ENCODE measurements at regions not wholly inside any gene's neighbourhood (a gene's known extent, or its start where the extent isn't known, plus 50 kb on each side); places are given as distances from the start of the nearest gene placed in this dataset.

- intact Hi-C loops (cut with DNase I; ENCODE audit: low total_unique reads): no loop called here
- 88 to 96% (median 90%) methylated on average over 6 of the region's 6 CpGs for WGBS, 5 donors
- DNase-seq: no peak
These were observed 111.4 kb upstream of the FKBP1C start for GRCh38 chr6:63099772-63100459.

GRCh38 chr6:63114610-63115211 is 96.6 kb upstream of the FKBP1C start:
- Histone ChIP-seq H3K9me3 (peaks cover 0 to 17% (median under 1%) of the 10 kb centered on the region in 8 donors), H3K4me1 (no peaks in the 10 kb centered on the region), H3K27ac (no peak overlapping the region), H3K4me3 (no peak overlapping the region), H3K36me3 (no peaks in the 10 kb centered on the region), H3K27me3 (replicated peaks in 1 of 7) (no peaks in the 10 kb centered on the region)
- DNase-seq: no peak
- TF ChIP-seq POLR2A (IDR thresholded peaks at IDR 0.05) (no peak), POLR2AphosphoS5 (IDR thresholded peaks at IDR 0.05) (no peak)
- 57 to 85% (median 80%) methylated on average over 2 of the region's 2 CpGs for WGBS, 5 donors
- intact Hi-C loops (cut with DNase I; ENCODE audit: low total_unique reads): no loop called here

More at GRCh38 chr6:63099772-63100459, 111.4 kb upstream of the FKBP1C start:
- no peak for TF ChIP-seq POLR2AphosphoS5 (IDR thresholded peaks at IDR 0.05)
- TF ChIP-seq POLR2A (IDR thresholded peaks at IDR 0.05): no peak
- TF ChIP-seq CTCF (IDR thresholded peaks at IDR 0.05 in 8 of 11, conservative IDR thresholded peaks at IDR 0.05 in 3 of 11): no peak
- H3K4me1 ChIP-seq: no peaks in the 10 kb centered on the region
- H3K9me3 ChIP-seq: peaks cover 0 to 8% (median 0%) of the 10 kb centered on the region in 8 donors
- H3K27me3 ChIP-seq (replicated peaks in 1 of 7): no peaks in the 10 kb centered on the region
- no peak overlapping the region for H3K4me3 ChIP-seq
- no peak overlapping the region for H3K27ac ChIP-seq
- no peaks in the 10 kb centered on the region for H3K36me3 ChIP-seq

GRCh38 chr6:63121166-63121565 is 90.1 kb upstream of the FKBP1C start:
- 32 to 42% (median 36%) methylated on average over 2 of the region's 2 CpGs for WGBS, 5 donors
- Histone ChIP-seq H3K4me1 (no peaks in the 10 kb centered on the region), H3K9me3 (no peaks in the 10 kb centered on the region), H3K4me3 (no peak overlapping the region), H3K27me3 (replicated peaks in 1 of 7) (no peaks in the 10 kb centered on the region), H3K27ac (no peak overlapping the region), H3K36me3 (no peaks in the 10 kb centered on the region)
- DNase-seq: no peak
- TF ChIP-seq POLR2AphosphoS5 (IDR thresholded peaks at IDR 0.05): no peak
- TF ChIP-seq CTCF (IDR thresholded peaks at IDR 0.05 in 8 of 11, conservative IDR thresholded peaks at IDR 0.05 in 3 of 11): no peak
- no peak for TF ChIP-seq POLR2A (IDR thresholded peaks at IDR 0.05)
- intact Hi-C loops (cut with DNase I; ENCODE audit: low total_unique reads): no loop called here

GRCh38 chr6:63140114-63140513 is 71.2 kb upstream of the FKBP1C start:
- intact Hi-C loops (cut with DNase I; ENCODE audit: low total_unique reads): no loop called here
- WGBS, 5 donors: 88 to 97% (median 91%) methylated on average over 2 to 3 of the region's 3 CpGs
- Histone ChIP-seq H3K36me3 (no peaks in the 10 kb centered on the region), H3K27ac (no peak overlapping the region), H3K27me3 (replicated peaks in 1 of 7) (no peaks in the 10 kb centered on the region), H3K4me3 (no peak overlapping the region), H3K9me3 (peaks cover 0 to 51% (median 23%) of the 10 kb centered on the region in 8 donors), H3K4me1 (no peaks in the 10 kb centered on the region)
- no peak for DNase-seq
- TF ChIP-seq POLR2A (IDR thresholded peaks at IDR 0.05) (no peak), CTCF (IDR thresholded peaks at IDR 0.05 in 8 of 11, conservative IDR thresholded peaks at IDR 0.05 in 3 of 11) (no peak), POLR2AphosphoS5 (IDR thresholded peaks at IDR 0.05) (no peak)
